ENCODE measurements at regions not wholly inside any gene's neighbourhood (a gene's known extent, or its start where the extent isn't known, plus 50 kb on each side); places are given as distances from the start of the nearest gene placed in this dataset.

DNA sequence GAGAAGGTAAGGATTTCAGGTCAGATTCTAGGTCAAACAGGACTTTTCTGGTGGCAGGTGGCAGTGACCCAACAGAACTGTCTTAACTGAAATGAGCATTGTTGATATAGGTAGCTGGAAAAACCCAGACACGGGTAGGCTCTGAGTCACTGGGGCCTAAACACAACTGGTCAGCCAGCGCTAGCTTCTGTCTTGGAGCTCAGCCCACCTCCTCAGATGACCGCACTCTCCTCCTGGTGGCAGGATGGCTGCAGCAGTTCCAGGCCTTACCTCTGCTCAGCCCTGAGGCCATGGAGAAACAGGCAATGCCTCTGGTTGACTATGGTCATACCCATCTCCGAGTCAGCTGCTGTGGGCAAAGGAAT is 61.1 kb upstream of the GATA2 start:
- H3K36me3 ChIP-seq (replicated peaks in 1 of 2; ENCODE audit: control insufficient read depth in 1 of 2, insufficient read depth in 2 of 2, low read length in 2 of 2), result no peaks in the 10 kb centered on the region
- H3K27ac ChIP-seq (ENCODE audit: low read depth in 1 of 2, low read length in 2 of 2), result no peak overlapping the region
- no peak overlapping the region for H3K4me2 ChIP-seq (replicated peaks; ENCODE audit: extremely low read depth, low read length, poor library complexity, severe bottlenecking)
- peaks cover 29 to 54% (median 34%) of the 10 kb centered on the region in 3 donors for H3K27me3 Mint-ChIP-seq (ENCODE audit: low read depth in 3 of 3)
- WGBS (ENCODE audit: insufficient coverage), result 94% methylated on average over 4 of the region's 4 CpGs
- H3K4me1 Mint-ChIP-seq, result peaks cover 24% of the 10 kb centered on the region
- intact Hi-C loops (cut with micrococcal nuclease), result no loop called here
- H3K4me1 ChIP-seq (ENCODE audit: control insufficient read depth in 1 of 2, insufficient read depth in 2 of 2, low read length in 2 of 2), result peaks cover 4 to 10% of the 10 kb centered on the region in 2 donors
- no peak overlapping the region for H3K27ac Mint-ChIP-seq
- H3K4me3 ChIP-seq (replicated peaks in 1 of 3; ENCODE audit: low read depth in 2 of 3, low read length in 3 of 3), result no peak overlapping the region
- H3K9ac ChIP-seq (ENCODE audit: insufficient read depth, low read length, poor library complexity, severe bottlenecking), result no peak overlapping the region
- H3K4me3 Mint-ChIP-seq, result peak overlapping the region in 1 of 2 donors; percentile 60
- H3K9me3 Mint-ChIP-seq, result peaks cover 0 to 7% (median 4%) of the 10 kb centered on the region in 7 donors
- H3K79me2 ChIP-seq (ENCODE audit: insufficient read depth, low read length), result no peaks in the 10 kb centered on the region
- TF ChIP-seq, protein P1, sequence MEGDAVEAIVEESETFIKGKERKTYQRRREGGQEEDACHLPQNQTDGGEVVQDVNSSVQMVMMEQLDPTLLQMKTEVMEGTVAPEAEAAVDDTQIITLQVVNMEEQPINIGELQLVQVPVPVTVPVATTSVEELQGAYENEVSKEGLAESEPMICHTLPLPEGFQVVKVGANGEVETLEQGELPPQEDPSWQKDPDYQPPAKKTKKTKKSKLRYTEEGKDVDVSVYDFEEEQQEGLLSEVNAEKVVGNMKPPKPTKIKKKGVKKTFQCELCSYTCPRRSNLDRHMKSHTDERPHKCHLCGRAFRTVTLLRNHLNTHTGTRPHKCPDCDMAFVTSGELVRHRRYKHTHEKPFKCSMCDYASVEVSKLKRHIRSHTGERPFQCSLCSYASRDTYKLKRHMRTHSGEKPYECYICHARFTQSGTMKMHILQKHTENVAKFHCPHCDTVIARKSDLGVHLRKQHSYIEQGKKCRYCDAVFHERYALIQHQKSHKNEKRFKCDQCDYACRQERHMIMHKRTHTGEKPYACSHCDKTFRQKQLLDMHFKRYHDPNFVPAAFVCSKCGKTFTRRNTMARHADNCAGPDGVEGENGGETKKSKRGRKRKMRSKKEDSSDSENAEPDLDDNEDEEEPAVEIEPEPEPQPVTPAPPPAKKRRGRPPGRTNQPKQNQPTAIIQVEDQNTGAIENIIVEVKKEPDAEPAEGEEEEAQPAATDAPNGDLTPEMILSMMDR (IDR thresholded peaks at IDR 0.05), result no peak
- no peak for DNase-seq
- peaks cover 0 to 2% of the 10 kb centered on the region in 2 donors for H3K9me3 ChIP-seq (replicated peaks in 1 of 2; ENCODE audit: control insufficient read depth in 1 of 2, insufficient read depth in 1 of 2, low read length in 2 of 2)
- H2AFZ ChIP-seq (ENCODE audit: insufficient read depth, low read depth, low read length, poor library complexity, severe bottlenecking), result no peak overlapping the region
- peaks cover 0 to 2% of the 10 kb centered on the region in 2 donors for H3K36me3 Mint-ChIP-seq
- peaks cover 3 to 31% of the 10 kb centered on the region in 2 donors for H3K27me3 ChIP-seq (ENCODE audit: control insufficient read depth in 2 of 2, insufficient read depth in 2 of 2, low read length in 2 of 2)
- no peaks in the 10 kb centered on the region for H4K20me1 ChIP-seq (ENCODE audit: insufficient read depth, low read length)

DNA sequence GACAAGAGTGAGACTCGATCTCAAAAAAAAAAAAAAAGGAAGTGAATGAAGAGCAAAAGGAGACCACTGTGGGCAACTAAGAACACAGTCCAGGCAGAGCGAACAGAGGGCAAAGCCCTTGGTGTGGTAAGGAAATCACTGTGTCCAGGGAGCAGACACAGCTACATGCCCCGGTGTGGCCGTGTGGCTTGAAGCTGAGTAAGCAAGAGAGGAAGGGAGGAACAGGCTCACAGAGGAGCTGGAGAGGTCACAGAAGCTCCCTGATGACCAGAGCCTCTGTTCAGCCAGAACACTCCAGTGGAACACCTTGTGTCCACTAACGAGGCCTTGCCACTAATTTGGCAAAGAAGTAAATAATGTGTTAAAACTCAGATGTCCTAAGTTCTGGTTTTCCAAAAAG is 60.6 kb upstream of the GATA2 start:
- Mint-ChIP-seq H3K9me3 (peaks cover 0 to 7% (median 4%) of the 10 kb centered on the region in 7 donors), H3K27me3 (ENCODE audit: low read depth in 3 of 3) (peaks cover 31 to 54% (median 33%) of the 10 kb centered on the region in 3 donors), H3K27ac (no peak overlapping the region), H3K4me3 (peak overlapping the region in 1 of 2 donors; percentile 41), H3K36me3 (peaks cover 0 to 2% of the 10 kb centered on the region in 2 donors), H3K4me1 (peaks cover 26% of the 10 kb centered on the region)
- Histone ChIP-seq H3K4me1 (ENCODE audit: control insufficient read depth in 1 of 2, insufficient read depth in 2 of 2, low read length in 2 of 2) (peaks cover 4 to 10% of the 10 kb centered on the region in 2 donors), H3K27ac (ENCODE audit: low read depth in 1 of 2, low read length in 2 of 2) (no peak overlapping the region), H3K4me2 (replicated peaks; ENCODE audit: extremely low read depth, low read length, poor library complexity, severe bottlenecking) (no peak overlapping the region), H3K36me3 (replicated peaks in 1 of 2; ENCODE audit: control insufficient read depth in 1 of 2, insufficient read depth in 2 of 2, low read length in 2 of 2) (no peaks in the 10 kb centered on the region), H3K27me3 (ENCODE audit: control insufficient read depth in 2 of 2, insufficient read depth in 2 of 2, low read length in 2 of 2) (peaks cover 3 to 30% of the 10 kb centered on the region in 2 donors), H4K20me1 (ENCODE audit: insufficient read depth, low read length) (no peaks in the 10 kb centered on the region), H3K4me3 (replicated peaks in 1 of 3; ENCODE audit: low read depth in 2 of 3, low read length in 3 of 3) (no peak overlapping the region), H3K9ac (ENCODE audit: insufficient read depth, low read length, poor library complexity, severe bottlenecking) (no peak overlapping the region), H3K79me2 (ENCODE audit: insufficient read depth, low read length) (no peaks in the 10 kb centered on the region), H3K9me3 (replicated peaks in 1 of 2; ENCODE audit: control insufficient read depth in 1 of 2, insufficient read depth in 1 of 2, low read length in 2 of 2) (peaks cover 0 to 2% of the 10 kb centered on the region in 2 donors), H2AFZ (ENCODE audit: insufficient read depth, low read depth, low read length, poor library complexity, severe bottlenecking) (no peak overlapping the region)
- WGBS (ENCODE audit: insufficient coverage), result 37% methylated on average over 4 of the region's 5 CpGs
- intact Hi-C loops (cut with micrococcal nuclease), result no loop called here
- TF ChIP-seq, protein P1 (IDR thresholded peaks at IDR 0.05), result no peak
- DNase-seq, result no peak

Measured in CD14-positive monocyte (primary cell).